Muscle layer of duodenum (tissue), 2 donors: ENCODE measurements at regions not wholly inside any gene's neighbourhood (a gene's known extent, or its start where the extent isn't known, plus 50 kb on each side); places are given as distances from the start of the nearest gene placed in this dataset.

Experiments used
- H3K27ac ChIP-seq: one replicate; pipeline ENCODE4 v1.7.0; 2013; ENCODE audit warnings: mild to moderate bottlenecking, low read length
- H3K27me3 ChIP-seq: one replicate; pipeline ENCODE4 v1.7.0; 2013; ENCODE audit warnings: low read depth, mild to moderate bottlenecking, control low read depth, low read length
- H3K36me3 ChIP-seq, 2 donors: one replicate each; pipeline ENCODE4 v1.7.0; 2013; ENCODE audit warnings: low read length in 2 of 2, control low read depth in 1 of 2, mild to moderate bottlenecking in 1 of 2; ENCODE audit not compliant: insufficient read depth in 2 of 2, control insufficient read depth in 1 of 2
- H3K4me1 ChIP-seq, 2 donors: one replicate each; pipeline ENCODE4 v1.7.0; 2013; ENCODE audit warnings: low read length in 2 of 2, mild to moderate bottlenecking in 2 of 2, control low read depth in 1 of 2, moderate library complexity in 1 of 2; ENCODE audit not compliant: insufficient read depth in 2 of 2, control insufficient read depth in 1 of 2
- H3K4me3 ChIP-seq, 2 donors: one replicate each; pipeline ENCODE4 v1.7.0; 2013; ENCODE audit warnings: low read length in 2 of 2, low read depth in 1 of 2, mild to moderate bottlenecking in 1 of 2
- H3K9me3 ChIP-seq, 2 donors: one replicate each; pipeline ENCODE4 v1.7.0; 2013; ENCODE audit warnings: low read length in 2 of 2, control low read depth in 1 of 2, mild to moderate bottlenecking in 1 of 2; ENCODE audit not compliant: control insufficient read depth in 1 of 2
- donor health status: healthy.

DNA sequence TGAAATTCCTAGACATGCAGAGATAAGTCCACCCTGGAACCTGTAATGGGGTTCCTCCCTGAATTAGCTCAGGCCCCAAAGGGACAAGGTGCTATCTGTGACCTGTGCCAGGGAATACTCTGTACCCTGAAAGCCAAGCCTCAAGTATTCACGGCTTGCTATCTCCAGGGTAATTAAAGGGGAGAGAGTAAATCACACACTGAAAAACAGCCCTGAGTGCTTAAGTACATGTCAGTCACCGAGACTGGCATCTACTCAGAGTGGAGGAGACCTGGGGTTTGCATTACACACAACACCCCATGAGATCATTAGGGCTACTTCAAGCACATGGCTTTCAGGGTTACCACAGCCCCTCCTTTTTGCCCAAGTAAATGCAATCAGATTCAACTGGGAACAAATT lies 188.1 kb downstream of the CD83 start:
- Histone ChIP-seq H3K27ac (no peak overlapping the region), H3K9me3 (no peaks in the 10 kb centered on the region), H3K4me1 (no peaks in the 10 kb centered on the region), H3K27me3 (no peaks in the 10 kb centered on the region), H3K36me3 (no peaks in the 10 kb centered on the region), H3K4me3 (no peak overlapping the region)

DNA sequence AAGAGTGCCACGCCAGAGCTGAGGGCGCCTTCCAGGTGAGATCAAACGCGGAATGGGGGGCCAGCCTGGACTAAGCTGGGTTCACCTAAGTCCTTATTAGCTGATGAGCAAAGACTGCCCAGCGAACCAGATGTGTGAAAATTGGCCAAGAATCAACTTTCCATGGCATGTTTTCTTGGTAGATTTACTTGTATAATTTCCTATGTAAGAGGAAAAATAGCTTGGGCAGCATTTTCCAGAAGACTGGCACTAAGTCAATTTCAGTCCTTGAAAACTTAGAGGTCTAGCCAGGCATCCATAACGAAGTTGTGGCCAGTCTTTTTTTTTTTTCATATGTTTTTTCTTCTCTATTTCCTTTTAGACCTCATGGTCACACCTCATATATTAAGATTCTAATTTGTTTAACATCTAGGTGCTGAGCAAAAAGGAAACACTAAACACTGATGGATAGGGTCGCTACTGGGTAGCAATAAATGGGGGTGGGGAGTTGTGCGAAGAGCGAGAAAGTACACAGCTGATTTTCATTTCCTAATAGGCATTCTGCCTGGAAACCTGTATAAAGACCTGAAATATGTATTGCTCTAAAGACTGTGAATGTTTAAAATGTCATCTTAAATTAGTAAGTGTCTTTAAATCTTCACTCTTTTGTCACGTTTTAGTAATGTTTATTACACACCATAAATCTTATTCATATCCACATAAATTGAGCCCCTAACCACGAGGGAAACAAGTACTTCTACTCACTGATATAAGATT lies 188.8 kb downstream of the CD83 start:
- H3K4me1 ChIP-seq, result no peaks in the 10 kb centered on the region
- H3K27me3 ChIP-seq, result no peaks in the 10 kb centered on the region
- no peak overlapping the region for H3K4me3 ChIP-seq
- H3K9me3 ChIP-seq, result no peaks in the 10 kb centered on the region
- no peak overlapping the region for H3K27ac ChIP-seq
- no peaks in the 10 kb centered on the region for H3K36me3 ChIP-seq

- Histone ChIP-seq H3K9me3 (no peaks in the 10 kb centered on the region), H3K36me3 (no peaks in the 10 kb centered on the region), H3K4me1 (no peaks in the 10 kb centered on the region), H3K4me3 (no peak overlapping the region), H3K27me3 (no peaks in the 10 kb centered on the region), H3K27ac (no peak overlapping the region)
Observed at GRCh38 chr6:14309516-14309915, 191.9 kb downstream of the CD83 start.

GRCh38 chr6:14309951-14310445 lies 192.4 kb downstream of the CD83 start:
- Histone ChIP-seq H3K27me3 (no peaks in the 10 kb centered on the region), H3K27ac (no peak overlapping the region), H3K36me3 (no peaks in the 10 kb centered on the region), H3K4me1 (no peaks in the 10 kb centered on the region), H3K4me3 (no peak overlapping the region), H3K9me3 (no peaks in the 10 kb centered on the region)

- H3K36me3 ChIP-seq, result no peaks in the 10 kb centered on the region
- H3K9me3 ChIP-seq, result no peaks in the 10 kb centered on the region
- no peak overlapping the region for H3K27ac ChIP-seq
- no peak overlapping the region for H3K4me3 ChIP-seq
- H3K4me1 ChIP-seq, result no peaks in the 10 kb centered on the region
- H3K27me3 ChIP-seq, result no peaks in the 10 kb centered on the region
Observed at GRCh38 chr6:14310960-14311359, 193.4 kb downstream of the CD83 start.

DNA sequence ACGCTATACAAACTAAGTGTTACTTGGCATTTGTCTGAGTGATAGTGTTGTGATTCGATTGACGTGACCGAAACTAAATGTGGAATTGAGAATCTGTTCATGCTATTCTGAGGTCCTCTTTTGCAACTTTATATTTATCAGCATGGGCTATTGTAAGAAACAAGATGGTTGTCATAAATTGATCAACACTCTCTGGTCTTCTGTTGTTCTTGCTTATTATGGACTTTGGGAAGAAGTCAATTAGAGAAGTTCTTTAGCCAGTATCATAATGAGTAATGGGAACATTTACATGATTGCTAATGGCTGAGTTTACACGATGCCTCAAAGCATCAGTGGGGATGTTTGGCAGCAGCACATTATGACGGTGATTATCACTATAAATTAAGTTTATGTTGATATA lies 195.0 kb downstream of the CD83 start:
- H3K4me1 ChIP-seq, result peaks cover 0 to 11% of the 10 kb centered on the region in 2 donors
- H3K4me3 ChIP-seq, result no peak overlapping the region
- no peak overlapping the region for H3K27ac ChIP-seq
- H3K36me3 ChIP-seq, result no peaks in the 10 kb centered on the region
- no peaks in the 10 kb centered on the region for H3K27me3 ChIP-seq
- H3K9me3 ChIP-seq, result no peaks in the 10 kb centered on the region

- Histone ChIP-seq H3K4me3 (no peak overlapping the region), H3K27ac (no peak overlapping the region), H3K9me3 (no peaks in the 10 kb centered on the region), H3K4me1 (peaks cover 0 to 11% of the 10 kb centered on the region in 2 donors), H3K27me3 (no peaks in the 10 kb centered on the region), H3K36me3 (no peaks in the 10 kb centered on the region)
Observed at GRCh38 chr6:14313248-14313647, 195.7 kb downstream of the CD83 start.

GRCh38 chr6:14315353-14315752 lies 197.8 kb downstream of the CD83 start:
- no peaks in the 10 kb centered on the region for H3K9me3 ChIP-seq
- no peaks in the 10 kb centered on the region for H3K36me3 ChIP-seq
- H3K27me3 ChIP-seq, result no peaks in the 10 kb centered on the region
- H3K4me3 ChIP-seq, result no peak overlapping the region
- H3K4me1 ChIP-seq, result peaks cover 0 to 11% of the 10 kb centered on the region in 2 donors
- H3K27ac ChIP-seq, result no peak overlapping the region

DNA sequence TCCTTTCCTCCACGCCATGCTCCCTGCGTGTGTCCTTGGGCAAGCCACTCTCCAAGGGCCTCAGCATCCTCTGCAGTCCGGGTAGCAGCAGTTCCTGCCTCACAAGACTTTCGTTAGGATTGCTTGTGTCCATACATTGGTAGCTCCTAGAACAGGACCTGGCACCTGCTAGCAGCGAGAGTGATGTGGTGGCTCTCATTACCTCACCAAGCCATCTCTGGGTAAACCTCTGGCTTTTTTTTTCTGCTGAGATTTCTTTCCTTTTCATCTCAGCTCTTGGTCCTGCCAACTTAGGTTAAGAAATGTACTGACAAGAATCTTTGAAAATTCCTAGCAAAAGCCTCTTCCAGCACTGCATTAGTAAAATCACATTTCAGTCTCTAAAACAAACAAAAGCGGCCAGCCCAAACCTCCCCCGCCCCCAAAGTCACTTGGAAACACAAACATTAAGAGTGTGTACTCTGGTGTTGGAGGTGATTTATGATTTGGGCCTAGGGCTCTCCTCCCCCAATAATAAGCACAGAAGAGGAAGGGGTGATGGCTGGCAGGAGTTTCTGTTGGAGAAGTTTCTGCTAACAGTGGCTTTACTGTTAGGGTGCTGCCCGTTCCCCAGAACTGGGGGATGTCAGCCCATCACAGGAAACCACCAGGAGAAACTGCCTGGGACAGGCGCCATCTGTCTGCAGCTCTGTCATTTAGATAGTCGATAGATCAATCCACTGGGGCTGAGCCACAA lies 199.2 kb downstream of the CD83 start:
- Histone ChIP-seq H3K36me3 (no peaks in the 10 kb centered on the region), H3K4me3 (no peak overlapping the region), H3K27ac (no peak overlapping the region), H3K27me3 (no peaks in the 10 kb centered on the region), H3K9me3 (no peaks in the 10 kb centered on the region), H3K4me1 (peaks cover 0 to 11% of the 10 kb centered on the region in 2 donors)

DNA sequence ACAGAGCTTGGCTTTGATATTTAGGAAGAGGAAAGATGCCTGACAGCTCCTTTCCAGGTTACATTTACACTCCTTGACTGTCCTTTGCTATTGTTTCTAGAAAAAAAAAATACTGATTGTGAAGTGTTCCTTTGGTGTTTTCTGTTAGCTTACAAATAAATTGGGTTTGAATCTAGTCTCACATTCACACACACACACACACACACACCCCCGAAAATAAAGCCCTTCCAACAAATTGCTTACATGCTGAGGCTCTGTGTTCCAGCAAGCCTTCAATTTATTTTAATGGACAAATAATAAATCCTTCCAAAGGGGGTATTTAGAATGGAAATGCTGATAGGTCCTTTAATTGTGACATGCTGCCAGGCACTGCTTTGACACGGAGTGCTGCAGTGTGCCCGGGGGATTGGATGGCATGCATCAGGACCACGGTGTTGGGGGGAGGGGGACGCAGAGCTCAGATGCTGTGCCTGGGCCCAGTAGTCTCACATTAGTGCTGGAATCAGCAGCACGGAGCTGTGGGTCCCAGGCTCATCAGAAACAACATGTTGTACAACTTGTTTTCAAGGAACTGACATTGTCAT lies 199.9 kb downstream of the CD83 start:
- no peak overlapping the region for H3K4me3 ChIP-seq
- peaks cover 0 to 11% of the 10 kb centered on the region in 2 donors for H3K4me1 ChIP-seq
- no peaks in the 10 kb centered on the region for H3K36me3 ChIP-seq
- no peaks in the 10 kb centered on the region for H3K9me3 ChIP-seq
- no peaks in the 10 kb centered on the region for H3K27me3 ChIP-seq
- no peak overlapping the region for H3K27ac ChIP-seq

GRCh38 chr6:14320332-14320731 lies 202.8 kb downstream of the CD83 start:
- Histone ChIP-seq H3K27ac (no peak overlapping the region), H3K4me3 (no peak overlapping the region), H3K4me1 (peaks cover 0 to 11% of the 10 kb centered on the region in 2 donors), H3K36me3 (no peaks in the 10 kb centered on the region), H3K9me3 (no peaks in the 10 kb centered on the region), H3K27me3 (no peaks in the 10 kb centered on the region)
